Sigmoid colon (tissue), 6 donors: ENCODE measurements at regions not wholly inside any gene's neighbourhood (a gene's known extent, or its start where the extent isn't known, plus 50 kb on each side); places are given as distances from the start of the nearest gene placed in this dataset.
"Not testable (repeated sequence)": the region's sequence is repeated elsewhere in the genome, so short reads cannot be mapped to it uniquely, and the experiment has no call there.

ENCODE experiments used
- DNase-seq: peaks from one replicate; pipeline ENCODE4 v3.0.0-alpha.2; 2019
- H3K27ac ChIP-seq, 4 donors: fragments of 200-600 bp; sonication (generic); one replicate each; pipeline ENCODE4 v1.5.1; 2016 to 2019; ENCODE audit warnings: mild to moderate bottlenecking in 1 of 4
- H3K27me3 ChIP-seq, 3 donors: fragments of 200-600 bp; sonication (generic); one replicate each; pipeline ENCODE4 v1.5.1; 2019; ENCODE audit warnings: mild to moderate bottlenecking in 1 of 3
- H3K36me3 ChIP-seq, 4 donors: fragments of 200-600 bp; sonication (generic); one replicate each; pipeline ENCODE4 v1.5.1; 2016 to 2019
- H3K4me1 ChIP-seq, 4 donors: fragments of 200-600 bp; sonication (generic); one replicate each; pipeline ENCODE4 v1.5.1; 2017 to 2019
- H3K4me3 ChIP-seq, 4 donors: fragments of 200-600 bp; sonication (generic); one replicate each; pipeline ENCODE4 v1.5.1; 2017 to 2019; ENCODE audit warnings: mild to moderate bottlenecking in 2 of 4, moderate library complexity in 1 of 4
- H3K9me3 ChIP-seq, 4 donors: fragments of 200-600 bp in 3 of 4; sonication (generic) in 3 of 4; one replicate each; pipeline versions ENCODE4 v1.5.1 to v1.6.1; 2013 to 2019
- CTCF ChIP-seq, 4 experiments: fragments of 450-650 bp in 3 of 4; fragments of 200-600 bp in 1 of 4; IDR thresholded peaks; one replicate each; pipeline ENCODE4 v1.5.1; 2016 to 2019; ENCODE audit warnings: antibody characterized with exemption in 4 of 4, mild to moderate bottlenecking in 3 of 4, moderate library complexity in 2 of 4
- EP300 ChIP-seq, 4 donors: sonication (generic); formaldehyde crosslinking; IDR thresholded peaks; one replicate each; pipeline ENCODE4 v1.6.1; 2017; ENCODE audit warnings: antibody characterized with exemption in 4 of 4
- POLR2A ChIP-seq, 2 donors: fragments of 450-650 bp; IDR thresholded peaks; one replicate each; pipeline ENCODE4 v1.6.1; 2016; ENCODE audit warnings: antibody characterized with exemption in 2 of 2, mild to moderate bottlenecking in 2 of 2, moderate library complexity in 2 of 2
- POLR2AphosphoS5 ChIP-seq, 4 donors: sonication (generic); formaldehyde crosslinking; IDR thresholded peaks; one replicate each; pipeline ENCODE4 v1.6.1; 2017; ENCODE audit warnings: antibody characterized with exemption in 4 of 4
- WGBS, 2 donors: extraction: QIAGEN DNeasy Blood & Tissue Kit; methylation state at CpG; one replicate each; pipeline ENCODE4 v1.1.7; 2013; 5-methylcytosine and 5-hydroxymethylcytosine counted together
- intact Hi-C: fragments of 100-400 bp; cut with DNase I; formaldehyde crosslinking; loops from one replicate; pipeline ENCODE4 v1.15.1; 2023
- donor health status: healthy with polysubstance abuse.
- donor health status: healthy.

GRCh38 chr16:86854626-86855294 lies 276.4 kb downstream of the FOXL1 start:
- WGBS, 2 donors = 33 to 60% methylated on average over 7 of the region's 7 CpGs

GRCh38 chr16:86856946-86857586 lies 278.7 kb downstream of the FOXL1 start:
- Histone ChIP-seq H3K9me3 (no peaks in the 10 kb centered on the region), H3K4me1 (no peaks in the 10 kb centered on the region), H3K4me3 (no peak overlapping the region), H3K27me3 (peaks cover 0 to 18% (median 0%) of the 10 kb centered on the region in 3 donors), H3K27ac (no peak overlapping the region), H3K36me3 (no peaks in the 10 kb centered on the region)
- 83% methylated on average over 15 of the region's 15 CpGs for WGBS, 2 donors
- TF ChIP-seq EP300 (IDR thresholded peaks at IDR 0.05) (no peak), POLR2A (IDR thresholded peaks at IDR 0.05) (no peak), CTCF (IDR thresholded peaks at IDR 0.05) (no peak), POLR2AphosphoS5 (IDR thresholded peaks at IDR 0.05) (no peak)
- DNase-seq = no peak
- intact Hi-C loops = no loop called here

More at GRCh38 chr16:86854626-86855294, 276.4 kb downstream of the FOXL1 start:
- Histone ChIP-seq H3K27me3 (peaks cover 0 to 18% (median 0%) of the 10 kb centered on the region in 3 donors), H3K4me1 (no peaks in the 10 kb centered on the region), H3K9me3 (no peaks in the 10 kb centered on the region), H3K36me3 (no peaks in the 10 kb centered on the region), H3K27ac (no peak overlapping the region), H3K4me3 (no peak overlapping the region)
- TF ChIP-seq POLR2AphosphoS5 (IDR thresholded peaks at IDR 0.05) (no peak), POLR2A (IDR thresholded peaks at IDR 0.05) (no peak), CTCF (IDR thresholded peaks at IDR 0.05) (no peak), EP300 (IDR thresholded peaks at IDR 0.05) (no peak)
- intact Hi-C loops = no loop called here
- DNase-seq = no peak

DNA sequence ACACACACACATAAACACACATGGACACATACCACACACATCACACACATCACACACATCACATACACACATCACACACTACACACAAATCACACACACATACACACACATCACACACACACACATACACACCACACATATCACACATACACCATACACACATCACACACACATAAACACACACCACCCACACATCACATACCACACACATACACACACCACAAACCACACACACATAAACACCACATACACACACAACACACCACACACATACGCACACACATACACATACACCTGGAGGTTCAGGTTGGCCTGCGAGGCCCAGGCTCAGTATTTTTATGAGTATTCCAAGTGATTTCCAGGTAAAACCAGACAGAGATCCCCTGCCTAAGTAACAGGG lies 279.5 kb downstream of the FOXL1 start:
- Histone ChIP-seq H3K9me3 (no peaks in the 10 kb centered on the region), H3K4me3 (no peak overlapping the region), H3K27ac (no peak overlapping the region), H3K27me3 (peaks cover 0 to 18% (median 0%) of the 10 kb centered on the region in 3 donors), H3K4me1 (peaks cover 0 to 5% (median 0%) of the 10 kb centered on the region in 4 donors), H3K36me3 (no peaks in the 10 kb centered on the region)
- intact Hi-C loops = no loop called here
- no peak for TF ChIP-seq POLR2AphosphoS5 (IDR thresholded peaks at IDR 0.05)
- TF ChIP-seq CTCF (IDR thresholded peaks at IDR 0.05) = no peak
- no peak for TF ChIP-seq EP300 (IDR thresholded peaks at IDR 0.05)
- TF ChIP-seq POLR2A (IDR thresholded peaks at IDR 0.05) = no peak
- WGBS, 2 donors = 89 to 96% methylated on average over 2 of the region's 2 CpGs
- DNase-seq = no peak

GRCh38 chr16:86858501-86858900 lies 280.2 kb downstream of the FOXL1 start:
- Histone ChIP-seq H3K36me3 (no peaks in the 10 kb centered on the region), H3K27ac (no peak overlapping the region), H3K4me3 (no peak overlapping the region), H3K9me3 (no peaks in the 10 kb centered on the region), H3K4me1 (peaks cover 0 to 7% (median 0%) of the 10 kb centered on the region in 4 donors), H3K27me3 (peaks cover 0 to 20% (median 0%) of the 10 kb centered on the region in 3 donors)
- no peak for DNase-seq
- intact Hi-C loops = no loop called here
- TF ChIP-seq EP300 (IDR thresholded peaks at IDR 0.05) (no peak), POLR2AphosphoS5 (IDR thresholded peaks at IDR 0.05) (no peak), POLR2A (IDR thresholded peaks at IDR 0.05) (no peak), CTCF (IDR thresholded peaks at IDR 0.05) (no peak)
- 54 to 63% methylated on average over 10 of the region's 10 CpGs for WGBS, 2 donors

- DNase-seq, H3K27ac ChIP-seq, H3K4me3 ChIP-seq, H3K9me3 ChIP-seq, H3K36me3 ChIP-seq, intact Hi-C loops: not testable (repeated sequence)
- H3K27me3 ChIP-seq = peaks cover 0 to 27% (median 0%) of the 10 kb centered on the region in 3 donors
- peaks cover 0 to 16% (median 5%) of the 10 kb centered on the region in 4 donors for H3K4me1 ChIP-seq
- 96 to 97% methylated on average over 7 of the region's 7 CpGs for WGBS, 2 donors
Observed at GRCh38 chr16:86861270-86861858, 283.0 kb downstream of the FOXL1 start.
